Activated T-cell treated with anti-CD3 and anti-CD28 coated beads, Interleukin-2, amount 50 U/mL, for 48 hours (primary cell): ENCODE measurements at regions not wholly inside any gene's neighbourhood (a gene's known extent, or its start where the extent isn't known, plus 50 kb on each side); places are given as distances from the start of the nearest gene placed in this dataset.

ENCODE experiments used
- DNase-seq, 2 experiments: peaks; one replicate each; pipeline ENCODE4 v3.0.0-alpha.2; 2020

DNA sequence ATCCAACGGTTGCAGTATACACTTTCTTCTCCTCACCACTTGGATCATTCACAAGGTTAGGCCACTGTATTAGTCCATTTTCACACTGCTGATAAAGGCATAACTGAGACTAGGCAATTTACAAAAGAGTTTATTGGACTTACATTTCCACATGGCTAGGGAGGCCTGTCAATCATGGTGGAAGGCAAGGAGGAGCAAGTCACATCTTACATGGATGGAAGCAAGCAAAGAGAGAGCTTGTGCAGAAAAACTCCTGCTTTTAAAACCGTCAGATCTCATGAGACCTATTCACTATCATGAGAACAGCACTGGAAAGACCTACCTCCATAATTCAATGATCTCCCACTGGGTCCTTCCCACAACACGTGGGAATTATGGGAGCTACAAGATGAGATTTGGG is 81.8 kb upstream of the DAP start:
- DNase-seq, result no peak

GRCh38 chr5:10839916-10840599 is 79.0 kb upstream of the DAP start:
- DNase-seq, result no peak

DNA sequence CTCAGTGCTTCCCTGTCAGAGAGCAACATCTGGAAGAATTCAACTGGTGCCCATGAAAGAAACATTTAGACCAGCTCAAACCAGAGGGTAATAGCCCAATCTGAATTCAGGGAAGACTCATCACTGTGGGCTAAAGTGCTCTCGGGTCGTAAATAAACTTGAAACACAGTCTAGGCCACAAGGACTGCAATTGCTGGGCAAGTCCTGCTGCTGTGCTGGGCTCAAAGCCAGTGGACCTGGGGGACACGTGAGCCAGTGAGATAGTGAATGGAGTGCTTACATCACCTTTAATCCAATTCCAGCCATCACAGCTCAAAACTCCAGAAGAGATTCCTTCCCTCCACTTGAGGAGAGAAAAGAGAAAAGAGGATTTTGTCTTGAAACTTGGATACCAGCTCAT is 78.1 kb upstream of the DAP start:
- no peak for DNase-seq

DNA sequence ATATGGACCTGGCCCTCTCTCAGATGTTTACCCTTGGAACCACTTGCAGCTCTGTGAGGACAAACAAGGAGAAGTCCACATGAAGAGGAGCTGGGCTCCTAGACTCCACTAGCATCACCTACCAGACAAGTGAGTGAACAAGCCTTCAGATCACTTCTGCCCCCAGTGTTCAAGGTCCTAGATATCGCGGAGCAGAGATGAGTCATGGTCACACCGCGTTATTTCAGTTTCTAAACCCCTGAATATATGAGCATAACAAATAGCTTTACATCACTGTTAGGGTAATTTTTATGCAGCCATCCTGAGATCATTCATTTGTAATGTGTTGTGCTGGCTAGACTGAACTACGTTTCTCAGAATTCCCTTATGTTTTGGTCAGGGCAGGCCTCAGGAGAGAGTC is 77.0 kb upstream of the DAP start:
- no peak for DNase-seq

DNA sequence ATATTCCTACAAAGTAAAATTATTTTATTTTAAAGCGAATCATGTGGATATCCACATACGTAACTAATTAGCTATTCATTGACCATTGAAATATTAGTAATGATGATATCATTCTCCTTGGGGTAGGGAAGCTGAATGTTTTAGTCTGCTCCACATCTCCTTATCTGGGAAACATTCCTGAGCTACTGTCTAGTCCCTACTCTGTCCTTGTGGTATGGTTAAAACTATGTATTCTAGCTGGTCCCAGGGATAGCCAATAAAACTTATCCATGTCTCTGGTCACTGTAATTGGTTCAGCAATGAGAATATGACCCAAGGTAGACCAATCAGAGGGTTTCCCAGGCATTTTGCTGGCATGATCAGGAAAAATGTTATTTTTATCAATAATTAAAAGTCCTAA is 76.0 kb upstream of the DAP start:
- DNase-seq, result no peak

- DNase-seq, result no peak
Measured at GRCh38 chr5:10834695-10835094, 73.7 kb upstream of the DAP start.

DNA sequence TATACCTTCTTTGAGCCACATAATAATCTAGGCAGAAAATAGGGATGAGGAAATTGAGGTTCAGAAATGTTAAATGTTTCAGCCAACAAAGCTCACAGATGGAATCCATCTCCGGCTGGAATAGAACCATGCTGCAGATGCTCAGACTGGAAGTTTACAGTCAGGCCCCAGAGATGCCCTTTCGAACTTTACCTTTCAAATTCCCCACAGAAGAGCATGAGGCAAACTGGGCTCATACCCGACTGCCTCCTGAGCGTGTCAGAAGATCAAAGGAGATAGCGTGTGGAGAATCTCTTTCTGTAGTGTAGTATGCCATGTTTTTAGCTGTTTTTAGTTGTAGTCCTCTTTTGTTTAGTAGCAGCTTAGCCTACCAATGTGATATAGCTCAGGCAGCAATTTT is 72.0 kb upstream of the DAP start:
- DNase-seq, result no peak

- no peak for DNase-seq
Measured at GRCh38 chr5:10832421-10832820, 71.4 kb upstream of the DAP start.

DNA sequence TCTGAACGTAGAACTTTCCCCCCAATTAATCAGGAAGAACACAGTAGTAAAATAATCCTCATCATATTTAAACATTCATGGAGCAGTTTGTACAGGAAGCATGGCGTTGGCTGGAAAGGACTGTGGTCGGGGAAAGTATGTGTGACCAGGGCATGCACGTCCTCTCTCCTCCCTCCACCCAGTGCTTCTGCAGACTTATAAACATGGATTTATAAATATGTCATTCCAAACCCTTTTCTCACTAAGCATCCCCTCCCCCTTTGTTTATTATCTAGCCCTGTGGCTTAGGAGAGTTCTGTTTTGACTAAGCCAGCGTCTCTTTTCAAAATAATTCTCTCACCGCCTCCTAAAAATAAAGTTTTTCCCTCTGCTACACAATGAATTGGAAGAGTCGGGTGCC is 70.4 kb upstream of the DAP start:
- DNase-seq, result no peak

- no peak for DNase-seq
Measured at GRCh38 chr5:10828241-10828640, 67.2 kb upstream of the DAP start.

- no peak for DNase-seq
Measured at GRCh38 chr5:10827571-10827970, 66.5 kb upstream of the DAP start.

- DNase-seq, result no peak
Measured at GRCh38 chr5:10826971-10827370, 65.9 kb upstream of the DAP start.

GRCh38 chr5:10825897-10826644 is 65.0 kb upstream of the DAP start:
- no peak for DNase-seq

GRCh38 chr5:10812218-10812617 is 51.2 kb upstream of the DAP start:
- no peak for DNase-seq
